GM18909 (cell line): ENCODE measurements at regions not wholly inside any gene's neighbourhood (a gene's known extent, or its start where the extent isn't known, plus 50 kb on each side); places are given as distances from the start of the nearest gene placed in this dataset.

ENCODE experiments used
- ATAC-seq: cut with Tn5 transposase; IDR thresholded peaks from one replicate; pipeline ENCODE4 v1.9.1; 2021; ENCODE audit warnings: mild to moderate bottlenecking; ENCODE audit not compliant: unreplicated experiment, poor library complexity

DNA sequence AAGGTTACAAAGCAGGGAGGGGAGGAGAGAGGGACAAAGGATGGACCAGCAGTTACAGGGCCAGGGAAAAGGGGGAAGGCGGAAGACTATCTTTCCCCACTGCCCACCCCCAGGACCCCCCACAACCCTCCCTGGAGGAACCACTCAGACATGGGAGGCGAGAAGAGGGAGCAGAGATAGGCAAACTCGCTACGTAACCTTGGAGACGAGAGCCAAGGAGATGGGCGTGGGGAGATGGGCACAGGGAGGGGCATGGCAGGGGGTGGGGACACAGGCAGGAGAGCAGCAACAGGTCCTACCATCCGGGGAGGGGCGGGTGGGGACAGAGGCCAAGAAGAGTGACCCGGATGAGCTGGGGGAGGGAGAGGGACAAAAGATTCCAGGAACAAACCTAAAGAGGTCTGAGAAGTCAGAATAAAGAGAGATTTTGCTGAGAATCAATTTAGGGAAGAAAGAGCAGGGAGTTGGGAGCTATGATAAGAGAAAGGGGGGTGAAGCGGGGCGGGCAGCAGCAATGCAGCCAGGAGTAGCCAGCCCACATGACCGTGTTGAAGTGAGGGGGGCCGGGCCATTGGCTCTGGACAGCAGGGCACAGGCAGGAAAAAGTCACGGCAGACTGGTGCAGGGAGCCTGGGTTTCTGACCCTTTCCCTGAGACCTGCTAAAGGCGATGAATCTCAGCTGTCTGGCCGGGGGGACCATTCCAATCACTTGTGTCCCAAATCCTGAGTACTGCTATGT is 128.4 kb downstream of the BUD13 start:
- no peak for ATAC-seq

DNA sequence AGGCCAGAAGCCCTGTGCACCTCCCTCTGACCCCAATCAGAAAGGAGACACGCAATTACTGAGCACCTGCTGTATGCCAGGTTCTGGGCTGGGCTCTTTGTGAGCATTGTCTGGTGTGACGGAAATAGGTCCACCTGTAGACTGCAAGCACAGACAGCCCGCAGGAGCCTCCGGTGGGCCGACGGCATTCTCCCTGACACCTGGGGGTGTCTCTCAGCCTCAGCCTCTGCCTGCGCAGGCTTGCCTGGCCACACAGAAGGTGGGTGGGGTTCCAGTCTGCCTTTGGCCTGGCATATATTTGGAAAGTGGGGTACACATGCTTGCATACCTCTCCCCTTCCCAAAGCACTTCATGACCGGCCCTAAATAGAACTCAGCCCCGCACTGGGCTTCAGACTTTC is 129.3 kb downstream of the BUD13 start:
- ATAC-seq: no peak

DNA sequence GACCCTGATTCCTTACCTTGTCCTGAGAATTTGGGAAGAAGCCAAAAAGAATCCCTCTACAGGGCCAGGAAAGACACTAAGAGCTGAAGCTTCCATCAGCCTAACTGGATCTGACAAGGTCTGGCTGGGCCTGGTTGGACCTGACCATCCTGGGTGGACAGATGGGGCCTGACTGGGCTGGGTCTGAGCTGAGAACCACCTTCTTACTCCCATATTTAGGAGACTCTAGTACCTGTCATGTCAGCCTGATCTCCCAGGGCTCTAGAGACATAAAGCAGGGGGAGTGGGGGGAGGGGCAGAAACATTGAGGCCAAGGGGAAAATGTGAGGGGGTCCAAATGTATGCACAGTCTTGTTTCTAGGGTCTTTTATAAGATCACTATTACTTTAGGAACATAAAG is 129.9 kb downstream of the BUD13 start:
- no peak for ATAC-seq

DNA sequence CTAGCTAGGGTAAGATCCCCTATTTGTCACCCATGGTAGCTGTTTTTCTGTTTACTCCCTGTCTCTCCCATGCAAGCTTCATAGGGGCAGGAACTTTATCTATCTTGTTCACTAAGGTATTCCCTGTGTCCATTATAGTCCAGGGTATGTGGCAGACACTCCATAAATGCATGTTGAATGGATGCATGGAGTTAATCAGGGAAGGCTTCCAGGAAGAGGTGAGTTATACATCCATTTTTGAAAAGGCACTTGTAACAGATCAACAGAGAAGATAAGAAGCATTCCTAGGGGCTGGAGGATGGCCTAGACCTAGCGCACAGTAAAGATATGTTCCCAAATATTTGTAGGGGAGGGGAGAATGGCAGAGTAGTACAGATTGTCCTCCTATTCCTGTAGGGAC is 130.3 kb downstream of the BUD13 start:
- ATAC-seq: no peak

DNA sequence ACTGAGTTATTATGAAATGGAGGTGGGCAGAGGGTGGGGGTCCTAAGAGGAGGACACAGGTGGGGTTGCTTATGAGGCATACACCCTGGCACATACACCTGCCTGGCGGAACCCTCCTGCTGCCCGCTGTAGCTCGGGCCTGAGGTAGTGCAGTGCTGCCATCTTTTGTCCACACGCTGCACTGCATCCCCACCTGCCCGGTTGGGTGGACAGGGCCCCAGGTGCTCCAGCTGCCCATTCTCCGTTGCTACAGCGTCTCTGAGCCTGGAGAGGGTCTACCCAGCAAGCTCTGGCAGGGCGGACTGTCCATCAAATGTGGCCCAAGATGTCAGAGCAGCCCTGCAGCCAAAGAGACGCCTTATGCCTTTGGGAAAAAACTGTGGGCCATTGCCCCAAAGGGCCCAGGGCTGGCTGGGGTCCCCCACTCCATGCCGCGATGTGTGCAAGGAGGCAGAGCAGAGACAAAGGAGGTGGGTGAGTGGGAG is 131.2 kb downstream of the BUD13 start:
- no peak for ATAC-seq

DNA sequence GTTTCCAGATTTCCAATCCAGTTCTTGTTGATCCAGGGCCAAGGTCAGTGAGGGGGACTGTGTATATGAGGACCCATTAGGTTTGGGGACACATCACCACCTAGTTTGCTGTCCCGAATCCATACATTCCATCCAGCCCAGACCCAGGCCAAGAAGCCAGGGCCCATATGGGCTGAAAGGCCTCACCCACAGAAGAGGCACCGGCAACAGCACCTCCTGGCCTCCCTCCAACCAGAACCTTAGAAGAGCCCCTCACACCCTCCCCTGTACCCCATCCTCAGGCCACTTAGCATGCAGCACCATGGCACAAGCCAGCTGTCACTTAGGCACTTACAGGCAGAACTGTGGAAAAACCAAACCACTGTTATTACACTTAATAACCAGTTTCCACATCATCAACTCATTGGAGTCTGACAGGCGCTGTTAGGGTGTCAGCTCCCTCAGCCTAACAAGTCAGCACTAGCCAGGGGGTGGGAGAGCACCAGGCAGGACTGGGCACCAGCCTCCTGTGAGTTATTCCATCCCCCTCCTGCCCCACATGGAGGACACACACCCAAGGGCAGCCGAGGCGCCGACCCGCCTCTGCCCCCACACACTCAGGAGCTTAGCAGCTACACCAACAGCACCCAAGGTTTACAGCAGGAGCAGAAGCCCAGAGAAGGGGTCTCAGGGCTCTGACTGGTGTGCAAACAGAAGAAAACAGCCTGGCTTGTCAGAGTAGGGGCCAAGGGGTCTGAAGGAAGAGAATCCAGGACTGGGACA is 132.0 kb downstream of the BUD13 start:
- ATAC-seq: no peak

DNA sequence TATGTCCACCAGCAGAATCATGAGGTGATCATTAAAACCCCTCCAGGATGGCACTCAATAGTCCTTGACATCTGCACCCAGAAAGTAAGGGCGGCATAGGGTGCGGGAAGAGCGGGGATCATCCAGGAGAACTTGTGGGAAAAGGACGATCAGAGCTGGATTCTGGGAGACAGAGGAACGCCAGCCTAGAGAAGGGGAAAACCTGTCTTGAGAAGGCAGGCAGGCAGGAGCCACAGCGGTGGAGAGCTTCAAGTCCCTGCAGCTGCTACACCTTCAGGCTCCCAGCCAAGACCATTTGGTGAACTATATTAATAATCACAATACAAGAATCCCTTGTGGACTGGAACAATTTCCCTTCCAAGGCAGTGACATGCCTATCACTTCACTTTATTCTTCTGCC is 134.3 kb downstream of the BUD13 start:
- ATAC-seq: no peak

DNA sequence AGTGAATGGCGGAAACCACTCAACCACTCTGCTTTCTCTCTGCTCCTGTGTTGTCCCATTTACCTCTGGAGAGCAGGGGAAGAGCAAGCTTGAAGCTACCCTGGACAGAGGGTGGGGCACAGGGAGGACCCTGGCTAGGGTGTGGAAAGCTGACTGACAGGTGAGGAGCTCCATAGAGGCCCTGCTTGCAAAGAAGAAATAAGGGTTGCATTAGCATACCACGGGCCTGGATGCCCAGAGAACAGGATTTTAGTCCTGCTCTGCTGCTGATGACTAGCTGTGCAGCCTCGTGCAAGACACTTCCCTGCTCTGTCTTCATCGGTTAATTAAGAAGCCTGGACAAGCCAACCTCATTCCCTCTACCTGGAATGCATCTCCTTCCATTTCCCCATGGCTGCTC is 135.0 kb downstream of the BUD13 start:
- no peak for ATAC-seq

DNA sequence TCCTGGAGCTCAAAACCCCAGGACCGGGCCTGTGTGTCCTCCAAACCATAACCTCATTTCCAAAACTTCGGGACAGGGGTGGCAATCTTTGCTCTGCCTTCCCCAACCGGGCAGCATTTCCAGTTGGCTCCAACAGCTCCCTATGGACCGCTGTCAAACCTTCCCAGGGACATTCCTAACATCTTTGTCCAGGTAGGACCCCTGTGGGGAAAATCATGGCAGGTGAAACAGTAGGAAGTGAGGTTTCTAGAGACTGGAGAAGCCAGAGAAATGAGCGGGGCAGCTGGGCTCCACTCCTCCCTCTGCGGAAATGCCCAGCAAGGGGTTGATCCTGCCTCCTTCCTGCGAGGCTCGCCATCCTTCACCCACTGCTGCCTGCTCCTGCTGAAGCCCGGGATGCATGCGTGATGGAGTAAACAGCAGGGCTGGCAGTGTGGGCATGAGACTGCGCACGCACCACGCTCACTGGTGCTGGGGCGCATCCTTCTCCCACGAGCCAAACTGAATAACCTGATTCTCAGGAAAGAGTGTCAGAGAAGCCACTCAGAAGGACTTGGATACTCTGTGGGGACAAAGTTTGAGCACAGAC is 136.4 kb downstream of the BUD13 start:
- no peak for ATAC-seq

DNA sequence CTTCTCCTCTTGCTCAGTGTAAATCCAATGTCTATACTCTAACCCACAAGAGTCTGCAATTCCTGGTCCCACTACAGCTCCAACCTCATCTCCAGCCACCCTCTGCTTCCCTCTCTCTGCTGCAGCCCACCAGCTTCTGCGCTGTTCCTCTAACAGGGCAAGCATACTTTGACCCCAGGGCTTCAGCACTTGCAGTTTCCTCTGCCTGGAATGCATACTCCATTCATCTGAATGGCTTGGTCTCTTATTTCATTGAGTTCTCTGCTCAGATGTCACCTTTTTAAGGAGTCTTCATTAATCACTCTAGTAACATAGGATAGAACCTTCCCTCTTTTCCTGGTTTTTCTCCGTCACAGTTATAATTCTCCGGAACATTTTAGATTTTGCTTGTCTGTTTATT is 141.6 kb downstream of the BUD13 start:
- no peak for ATAC-seq

DNA sequence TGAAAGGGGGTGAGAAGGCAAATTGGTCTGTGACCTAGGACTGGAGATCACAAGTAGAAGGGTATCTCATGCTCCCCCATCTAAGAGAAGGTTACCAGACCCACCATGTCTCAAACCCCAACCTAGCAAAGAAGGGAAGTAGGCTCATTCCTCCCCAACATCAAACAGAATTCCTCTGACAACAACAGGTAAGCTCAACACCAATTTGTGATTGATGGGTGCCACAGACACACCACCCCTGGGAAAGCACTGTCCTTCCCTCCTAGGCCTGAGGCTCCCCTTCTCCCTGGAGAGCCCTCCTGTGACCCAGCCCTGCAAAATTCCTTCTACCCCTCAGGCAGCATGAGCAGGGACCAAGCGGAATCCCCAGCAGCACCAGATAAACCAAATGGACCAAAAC is 154.3 kb downstream of the BUD13 start:
- no peak for ATAC-seq

DNA sequence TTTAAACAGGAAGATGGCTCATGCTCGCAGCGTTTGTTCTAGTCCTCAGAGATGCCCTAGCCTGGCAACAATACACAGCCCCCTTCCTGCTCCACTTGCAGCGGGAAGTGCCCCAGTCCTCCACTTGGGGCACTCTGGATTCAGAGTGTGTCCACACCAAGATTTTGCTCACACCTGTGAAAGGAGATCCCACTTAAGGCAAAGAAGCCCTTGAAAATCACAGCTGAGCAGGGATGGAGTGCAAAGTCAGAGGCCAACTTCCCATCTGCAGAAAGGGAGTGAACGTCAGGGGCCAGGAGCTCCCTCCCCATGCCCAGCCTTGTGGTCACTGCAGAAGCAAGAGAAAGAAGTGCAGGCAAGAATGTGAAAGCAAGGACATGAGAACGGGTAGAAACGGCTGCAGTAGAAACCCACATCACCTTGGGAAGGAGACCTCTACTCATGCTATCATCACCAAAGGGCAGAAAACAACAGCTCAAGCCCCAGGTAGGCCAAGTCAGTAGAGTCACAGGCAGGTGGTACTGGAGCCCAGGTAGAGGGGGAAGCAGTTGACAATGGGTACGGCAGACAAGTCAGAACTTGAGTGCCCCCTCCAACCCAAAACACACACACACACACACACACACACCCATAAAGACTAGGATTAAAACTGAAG is 157.4 kb downstream of the BUD13 start:
- ATAC-seq: no peak

DNA sequence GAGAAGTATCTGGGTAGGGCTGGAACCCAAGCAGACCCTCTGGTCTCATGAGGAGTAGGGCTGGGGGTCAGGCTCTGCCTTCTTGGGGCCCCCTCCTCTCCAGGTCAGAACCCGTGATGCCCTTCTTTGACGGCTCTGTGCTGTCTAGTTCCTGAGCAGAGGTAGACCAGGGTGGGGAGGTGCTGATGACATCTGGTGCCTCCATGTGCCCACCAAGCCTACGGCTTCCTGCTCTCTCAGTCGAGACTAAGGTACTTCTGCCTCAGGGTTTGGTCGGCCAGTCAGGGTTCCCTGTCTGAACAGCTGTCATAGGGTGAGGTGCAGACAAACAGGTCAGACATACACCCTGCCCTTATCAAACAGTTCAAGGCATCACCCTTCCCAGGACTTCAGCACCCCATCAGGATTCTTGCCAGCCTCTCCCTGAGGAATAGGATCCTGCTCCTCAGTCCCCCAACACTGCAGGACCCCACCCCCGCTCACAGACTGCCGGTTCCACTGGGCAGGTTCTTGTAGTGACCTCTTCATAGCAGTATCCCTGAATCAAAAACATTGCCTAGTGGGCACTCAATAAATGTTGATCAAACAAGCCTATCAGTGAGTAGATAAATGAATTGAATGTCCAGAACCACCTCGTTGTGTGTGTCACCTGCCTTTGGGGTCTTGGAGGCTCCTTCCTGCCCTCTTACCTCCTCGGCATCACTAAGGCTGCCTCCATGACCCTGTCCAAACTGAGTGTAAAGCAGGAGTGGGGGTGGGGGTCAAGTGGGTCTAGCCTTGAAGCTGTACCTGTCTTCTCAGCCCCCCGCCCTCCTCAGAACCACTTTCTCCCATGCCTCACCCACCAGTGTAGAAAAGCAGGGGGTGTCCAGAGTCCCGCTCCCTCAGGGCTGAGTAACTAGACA is 158.2 kb downstream of the BUD13 start:
- ATAC-seq: no peak

DNA sequence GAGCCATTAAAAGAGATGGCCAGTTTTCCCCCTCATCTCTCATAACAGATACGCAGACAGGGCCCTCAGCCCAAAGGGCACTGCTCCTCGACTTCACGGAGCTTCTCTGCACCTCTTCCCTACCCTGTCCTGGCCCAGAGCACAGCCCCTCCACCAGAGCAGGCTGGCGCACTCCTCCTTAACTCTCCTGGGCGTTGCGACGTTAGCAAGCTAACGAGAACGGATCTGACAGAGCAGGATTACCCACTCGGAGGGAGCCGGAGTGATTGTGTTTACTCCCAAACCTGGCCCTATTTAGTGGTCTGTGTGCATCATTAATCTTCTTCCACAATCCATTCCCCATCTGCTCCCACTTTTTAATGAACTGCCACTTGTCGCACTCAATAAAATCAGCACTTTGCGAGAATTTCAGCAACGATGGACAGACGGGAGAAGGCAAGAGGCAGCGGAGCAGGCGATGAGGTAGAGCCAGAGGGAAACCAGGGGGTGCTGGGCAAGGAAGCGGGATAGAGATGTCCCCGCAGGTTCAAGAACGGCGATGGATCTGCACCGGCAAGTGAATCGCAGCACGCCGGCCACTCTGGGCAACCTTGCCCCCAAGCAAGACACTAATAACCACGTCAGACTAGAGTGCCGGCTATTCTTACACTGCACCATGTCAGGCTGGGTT is 159.4 kb downstream of the BUD13 start:
- no peak for ATAC-seq

DNA sequence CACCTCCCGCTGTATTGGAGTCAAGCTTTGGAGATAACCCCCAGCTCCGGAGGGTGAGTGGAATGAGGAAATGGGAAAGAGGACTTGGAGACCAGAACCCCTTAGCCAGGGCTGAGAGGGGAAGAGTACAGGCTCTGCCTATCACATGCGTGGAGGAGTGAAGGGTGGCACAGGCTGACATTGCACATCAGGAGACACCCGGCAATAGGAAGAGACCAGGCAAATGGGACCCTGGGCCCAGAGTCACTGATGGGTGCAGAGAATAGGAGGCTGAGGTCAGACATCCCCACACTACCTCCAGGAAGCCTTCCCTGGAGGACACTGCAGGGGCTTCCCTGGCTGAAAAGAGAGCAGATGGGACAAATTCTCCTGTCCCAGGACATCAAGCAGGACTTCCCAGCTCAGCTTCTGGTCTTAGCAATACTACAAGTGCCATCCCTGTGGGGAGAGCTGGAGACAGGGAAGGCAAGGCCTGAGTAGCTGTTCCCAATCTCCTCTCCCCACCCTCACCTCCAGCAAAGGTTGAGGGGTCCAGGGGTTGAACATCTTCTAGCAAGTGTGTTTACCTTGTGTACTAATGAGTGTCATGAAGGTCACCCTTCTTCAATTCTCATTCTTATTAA is 160.7 kb downstream of the BUD13 start:
- ATAC-seq: no peak

DNA sequence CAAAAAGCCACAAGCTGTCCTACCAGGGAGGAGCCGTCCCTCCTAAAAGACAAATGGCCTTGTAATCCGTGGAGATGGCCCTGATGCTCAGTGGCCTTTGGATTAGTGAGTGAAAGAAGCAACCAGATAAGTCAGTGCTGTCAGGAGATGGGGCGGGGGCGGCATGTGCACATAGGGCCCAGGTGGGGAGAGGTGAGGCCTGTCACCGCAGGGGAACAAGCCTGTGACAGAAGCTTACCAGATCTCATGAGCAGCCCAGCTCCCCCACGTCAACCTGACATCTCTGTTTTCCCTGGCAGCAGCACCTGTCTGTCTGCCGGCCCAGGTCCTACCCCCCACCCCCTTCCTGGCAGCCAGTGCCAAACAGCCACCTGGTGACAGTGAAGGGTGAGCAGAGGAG is 162.6 kb downstream of the BUD13 start:
- no peak for ATAC-seq

DNA sequence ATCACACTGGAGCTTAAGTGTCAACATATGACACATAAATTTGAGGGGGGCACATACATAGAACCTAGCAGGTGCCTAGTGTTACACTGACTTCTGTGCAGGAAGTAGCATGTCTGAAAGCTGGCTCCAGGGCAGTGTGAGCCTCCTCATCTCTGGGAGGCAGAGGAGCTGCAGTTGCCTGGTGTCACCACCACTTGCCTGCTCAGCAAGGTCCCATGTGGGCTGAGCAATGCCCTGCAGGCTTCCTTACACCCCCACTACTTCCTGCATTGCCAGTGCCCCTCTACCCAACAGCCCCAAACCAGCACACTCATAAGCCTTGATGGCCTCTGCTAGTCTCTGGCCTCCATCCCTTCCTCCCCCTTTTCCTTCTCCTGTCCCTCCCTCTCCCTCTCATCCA is 165.8 kb downstream of the BUD13 start:
- no peak for ATAC-seq

DNA sequence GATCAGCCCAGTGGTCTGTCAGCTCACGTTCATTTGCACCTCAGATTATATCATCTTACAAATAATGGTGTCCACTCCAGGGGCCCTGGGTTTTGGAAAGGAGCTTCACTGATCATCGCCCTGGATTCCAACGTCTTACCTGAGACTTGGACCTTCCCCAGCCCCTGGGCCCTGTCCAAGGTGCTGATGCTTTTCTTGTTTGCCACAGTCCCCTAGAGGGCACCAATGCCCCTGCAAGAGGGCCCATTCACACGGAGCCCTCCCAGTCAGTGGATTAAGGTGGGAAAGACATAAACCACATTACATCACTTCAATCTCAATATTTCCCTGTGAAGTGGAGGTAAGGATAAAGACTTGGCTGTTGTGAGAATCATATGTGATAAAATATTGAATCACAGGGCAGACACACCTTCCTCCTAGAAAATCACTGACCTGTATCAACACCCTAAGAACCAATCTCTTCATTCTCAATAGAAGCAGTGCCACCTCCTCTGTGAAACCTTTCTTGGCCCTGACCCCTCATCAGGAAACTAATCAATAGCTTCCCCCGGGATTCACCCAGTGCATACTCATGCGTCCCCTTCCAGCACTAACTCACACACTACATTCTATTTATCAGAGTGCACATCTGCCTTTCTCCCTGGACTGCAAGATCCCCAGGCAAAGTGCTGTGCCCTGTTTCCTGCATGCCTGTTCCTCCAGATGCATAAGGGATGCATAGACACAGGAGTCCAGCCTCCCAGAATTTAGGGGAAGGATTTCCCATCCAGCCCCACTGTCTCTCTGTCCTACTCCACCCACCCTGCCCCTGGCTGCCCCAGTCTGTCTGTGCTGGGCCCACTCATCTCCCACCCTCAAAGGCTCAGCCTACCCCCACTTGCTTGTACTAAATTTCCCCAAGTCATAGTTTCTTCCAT is 167.0 kb downstream of the BUD13 start:
- ATAC-seq: no peak
